Hematopoietic multipotent progenitor cell treated with erythropoietin and hydrocortisone succinate and interleukin-3 and kit ligand, for 4 days (in vitro differentiated cells): ENCODE measurements at regions not wholly inside any gene's neighbourhood (a gene's known extent, or its start where the extent isn't known, plus 50 kb on each side); places are given as distances from the start of the nearest gene placed in this dataset.

Source experiments
- DNase-seq: peaks from one replicate; pipeline ENCODE4 v3.0.0-alpha.2; 2015

DNA sequence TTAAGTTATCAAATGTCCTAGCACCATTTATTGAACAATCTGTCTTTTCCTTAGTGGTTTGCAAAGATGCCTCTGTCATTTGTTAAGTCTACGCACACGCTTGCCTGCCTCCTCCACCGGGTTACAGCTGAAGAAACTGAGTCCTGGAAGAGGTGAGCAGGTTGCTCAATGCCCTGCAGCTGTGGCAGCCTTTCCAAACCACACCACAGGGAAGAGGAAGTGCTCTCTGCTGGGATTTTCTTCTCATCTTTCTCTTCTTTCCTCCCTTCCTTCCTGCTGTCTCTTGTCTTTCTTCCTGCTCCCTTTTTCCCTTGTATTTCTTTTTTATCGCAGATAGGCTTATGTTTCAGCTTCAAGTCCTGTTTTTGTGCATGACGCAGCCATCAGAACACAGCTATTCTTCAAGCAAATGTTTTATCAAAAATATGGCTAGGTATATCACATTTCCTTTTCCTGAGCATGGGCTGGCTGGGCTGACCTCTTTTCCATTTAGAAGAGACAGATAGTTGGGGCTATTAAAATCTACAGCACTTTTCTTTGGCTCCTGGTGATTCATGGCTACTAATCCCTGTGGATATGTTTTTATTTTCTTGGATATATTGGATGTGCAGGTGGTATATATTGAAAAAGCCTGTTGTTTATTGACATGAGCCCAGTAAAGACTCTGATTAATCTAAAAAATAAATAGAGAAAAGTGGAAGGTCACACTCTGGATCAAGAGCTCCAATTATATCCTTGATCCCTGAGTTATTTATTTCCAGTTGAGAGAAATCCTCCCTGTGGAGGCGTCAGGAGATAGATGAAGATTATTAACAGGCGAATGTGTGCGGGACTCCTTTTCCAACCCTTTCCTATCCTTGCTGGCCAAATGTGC lies 214.6 kb downstream of the TSN start:
- no peak for DNase-seq

GRCh38 chr2:121972203-121972602 lies 216.8 kb downstream of the TSN start:
- DNase-seq: no peak

DNA sequence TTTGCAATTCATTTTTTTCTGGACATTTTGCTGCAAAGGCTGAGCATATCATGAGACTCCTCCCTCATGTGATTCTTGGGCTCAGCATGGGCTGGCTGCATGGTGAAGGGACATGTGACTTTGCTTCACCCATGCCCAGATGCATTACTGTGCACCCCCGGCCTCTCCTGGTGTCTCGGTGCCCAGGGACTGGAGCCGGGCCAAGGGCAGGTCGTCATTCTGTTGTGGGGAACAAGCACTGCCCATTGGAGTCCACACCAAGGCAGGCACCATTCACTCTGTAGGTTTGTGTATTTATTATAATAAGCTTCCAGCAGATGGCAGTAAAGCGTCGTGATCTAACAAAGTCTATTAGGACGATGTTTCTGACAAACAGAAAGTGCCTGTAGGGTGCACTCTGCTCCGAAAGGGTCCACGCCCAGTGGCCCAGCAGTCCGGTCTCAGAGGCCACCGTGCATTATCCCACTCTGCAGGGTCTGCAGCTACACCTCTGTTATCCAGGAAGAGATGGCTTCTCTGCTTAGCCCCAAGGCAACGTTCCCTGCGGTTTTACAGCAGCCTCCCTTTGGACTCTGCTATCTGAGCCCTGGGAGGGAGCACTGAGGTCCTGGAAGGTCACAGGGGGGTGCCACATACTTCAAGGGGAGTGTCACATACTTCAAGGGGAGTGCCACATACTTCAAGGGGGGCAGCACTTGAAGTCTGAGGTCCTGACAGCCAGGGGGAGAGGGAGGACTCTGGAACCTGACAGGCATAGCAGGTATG lies 219.6 kb downstream of the TSN start:
- peak; percentile 96 for DNase-seq

DNA sequence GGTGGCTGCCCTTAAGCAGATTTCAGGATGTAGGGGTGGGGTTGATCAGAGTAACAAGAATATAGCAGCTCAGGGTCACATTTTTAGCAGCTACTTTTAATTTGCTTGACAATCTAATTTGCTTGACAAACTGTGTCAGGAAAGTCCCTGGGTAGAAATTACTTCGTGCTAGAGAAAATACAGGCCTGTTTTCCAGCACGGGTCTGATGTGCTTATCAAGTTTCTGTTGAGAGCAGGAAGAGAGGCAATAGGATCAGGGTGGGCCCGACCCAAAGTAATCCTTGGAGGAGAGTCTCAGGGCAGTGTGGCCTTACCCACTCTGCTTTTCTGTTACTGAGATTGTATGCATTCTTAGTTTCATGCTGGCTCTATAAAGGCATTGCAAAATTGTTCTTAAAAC lies 221.5 kb downstream of the TSN start:
- DNase-seq: no peak

GRCh38 chr2:121977326-121977725 lies 221.9 kb downstream of the TSN start:
- DNase-seq: no peak

DNA sequence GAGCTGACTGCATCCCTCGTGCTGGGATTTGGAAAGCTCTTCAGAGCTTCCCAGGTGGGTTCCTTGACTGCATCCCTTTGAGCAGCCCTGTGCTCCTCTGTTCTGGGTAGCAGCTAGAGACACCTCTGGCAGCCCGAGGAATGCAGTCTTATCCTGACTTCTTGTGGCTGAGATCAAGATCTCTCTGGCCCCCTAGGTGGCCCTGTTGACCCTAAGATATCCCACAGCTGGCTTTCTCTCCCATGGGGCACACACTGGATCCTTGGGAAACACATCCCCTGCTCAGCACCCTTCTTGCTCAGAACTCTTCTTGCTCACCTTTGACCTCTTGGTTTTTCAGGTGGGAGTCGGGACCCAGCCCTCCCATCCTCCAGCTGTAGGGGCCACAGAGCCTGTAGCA lies 237.2 kb downstream of the TSN start:
- no peak for DNase-seq

DNA sequence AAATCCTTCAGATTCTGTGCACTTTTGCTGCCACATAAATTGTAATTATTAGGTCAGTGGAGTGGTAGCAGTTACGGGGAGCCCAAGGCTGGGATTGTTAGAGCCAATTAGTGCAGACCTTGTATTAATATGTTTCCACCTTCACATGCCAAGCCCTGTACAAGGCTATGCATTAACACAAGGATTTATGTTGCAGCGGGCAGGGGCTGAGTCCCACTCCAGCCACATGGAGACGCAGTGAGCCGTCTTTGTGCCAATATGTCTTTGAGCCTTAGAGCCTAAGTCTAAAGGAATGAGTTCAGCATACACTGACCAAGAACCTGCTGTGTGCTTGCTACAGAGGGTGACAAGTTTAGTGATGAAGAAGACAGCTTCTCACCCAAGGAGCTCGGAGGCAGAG lies 238.2 kb downstream of the TSN start:
- no peak for DNase-seq

GRCh38 chr2:121994238-121995206 lies 239.1 kb downstream of the TSN start:
- no peak for DNase-seq

- DNase-seq: peak; percentile 49
These were observed 243.3 kb downstream of the TSN start for GRCh38 chr2:121998751-121999150.

GRCh38 chr2:121999264-121999663 lies 243.8 kb downstream of the TSN start:
- peak; percentile 93 for DNase-seq

DNA sequence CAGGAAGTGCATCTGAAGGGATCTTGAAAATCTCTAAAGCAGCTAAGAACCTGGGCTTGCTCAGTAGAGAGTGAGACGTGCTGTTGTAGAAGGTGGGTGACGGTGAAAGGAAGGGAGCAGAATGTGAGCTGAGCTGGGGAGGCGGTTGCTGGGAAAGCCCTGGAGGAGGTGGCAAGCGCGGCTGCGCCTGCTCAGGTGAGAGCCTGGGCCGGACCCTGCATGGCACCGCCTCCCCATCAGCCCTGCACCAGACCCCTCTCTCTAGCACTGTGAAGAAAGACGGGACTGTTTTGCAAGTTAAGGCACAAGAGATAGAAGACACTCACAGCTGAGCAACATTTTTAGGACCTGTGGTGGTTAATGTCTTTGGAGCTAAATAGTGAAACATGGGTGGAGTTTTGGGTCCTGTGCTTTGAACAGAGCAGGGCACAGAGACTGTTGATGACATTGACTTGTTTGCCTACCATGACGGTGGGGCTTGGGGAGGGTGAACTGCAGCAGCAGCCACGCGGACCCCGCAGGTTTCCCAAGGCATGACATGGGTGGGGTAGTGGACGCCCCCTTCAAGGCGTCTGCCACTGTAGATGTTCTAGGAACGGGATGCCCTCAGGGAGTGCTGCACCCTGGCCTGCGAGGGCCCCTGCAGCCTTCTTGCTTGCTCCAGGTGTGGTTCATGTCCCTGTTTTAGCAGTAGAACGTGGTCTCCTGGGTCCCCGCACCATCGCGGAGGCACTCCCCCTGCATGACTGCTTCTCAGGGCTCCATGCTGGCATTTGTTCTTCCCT lies 245.3 kb downstream of the TSN start:
- no peak for DNase-seq

GRCh38 chr2:122001441-122001874 lies 246.0 kb downstream of the TSN start:
- DNase-seq: no peak

- no peak for DNase-seq
These were observed 247.9 kb downstream of the TSN start for GRCh38 chr2:122003196-122003940.

DNA sequence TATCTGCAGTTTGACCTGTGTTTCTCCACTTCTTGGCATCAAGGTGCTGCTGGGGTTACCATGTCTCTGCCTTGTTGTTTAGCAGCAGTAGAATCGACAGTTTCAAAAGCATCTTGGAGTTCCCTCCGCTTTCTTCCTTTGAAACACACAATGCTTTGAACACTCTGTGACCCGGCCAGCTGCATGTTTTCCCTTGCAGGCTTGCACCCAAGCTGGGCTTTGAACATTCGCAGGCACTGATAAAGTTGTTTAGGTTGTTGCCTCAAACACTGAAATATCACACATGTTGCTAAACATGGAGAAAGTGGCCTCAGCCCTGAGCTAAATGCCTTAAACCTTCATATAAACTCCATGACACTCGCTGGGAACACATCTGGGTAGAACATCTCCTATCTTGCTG lies 251.7 kb downstream of the TSN start:
- DNase-seq: no peak

DNA sequence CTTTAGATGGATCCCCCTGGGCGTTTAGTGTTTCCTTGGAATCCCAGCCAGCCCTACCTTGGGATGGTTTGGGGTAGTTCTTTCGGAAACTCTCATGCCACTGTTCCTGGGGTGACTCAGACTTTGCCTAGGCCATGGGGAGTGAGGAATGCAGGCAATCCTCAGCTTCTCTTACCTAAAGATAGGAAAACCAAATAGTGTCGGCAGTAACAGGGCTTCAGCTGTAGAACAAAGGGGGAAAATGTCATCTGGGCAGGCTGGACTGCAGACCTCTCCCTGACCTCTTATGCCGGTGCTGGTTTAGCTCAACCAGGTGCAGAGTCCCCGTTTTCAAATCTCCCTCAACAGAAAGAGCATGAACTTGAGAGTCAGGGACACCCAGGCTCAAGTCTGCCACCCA lies 252.1 kb downstream of the TSN start:
- DNase-seq: no peak

- DNase-seq: no peak
These were observed 254.1 kb downstream of the TSN start for GRCh38 chr2:122009561-122009960.

DNA sequence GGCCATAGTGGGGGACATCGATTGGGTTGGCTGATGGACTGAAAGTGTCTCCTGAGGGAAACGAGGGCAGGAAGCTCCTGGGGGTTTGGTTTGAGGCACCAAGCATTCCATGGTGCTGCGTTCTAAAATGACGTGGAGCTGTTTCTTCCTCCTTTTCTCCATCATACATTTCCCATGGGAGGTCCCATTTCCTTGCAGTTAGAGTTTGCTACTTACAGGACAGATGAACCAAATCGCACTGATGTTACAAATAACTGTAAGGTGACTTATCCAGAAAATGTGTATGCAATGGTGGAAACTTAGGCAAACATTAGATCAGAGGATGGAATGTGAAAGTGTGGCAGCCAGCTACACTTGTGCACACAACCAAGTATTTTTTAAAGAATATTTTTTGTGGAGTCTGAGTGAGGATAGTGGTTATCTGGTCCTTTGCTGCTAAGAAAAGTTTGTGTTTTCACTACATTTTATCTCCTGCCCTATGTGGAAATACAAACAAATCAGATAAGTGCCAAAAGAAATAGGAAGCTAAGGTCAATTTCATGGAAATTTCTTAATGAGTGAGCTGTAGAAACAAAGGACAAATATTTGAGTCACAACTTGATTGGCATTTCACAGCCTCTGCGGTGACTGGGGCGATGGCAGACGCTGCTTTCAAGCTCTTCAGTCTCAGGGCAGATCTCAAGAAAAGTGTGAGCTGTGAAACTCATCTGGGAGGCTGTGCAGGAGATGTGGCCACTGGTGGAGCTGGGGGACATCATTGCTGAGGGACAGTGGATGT lies 256.2 kb downstream of the TSN start:
- no peak for DNase-seq

- no peak for DNase-seq
These were observed 263.3 kb downstream of the TSN start for GRCh38 chr2:122018736-122019135.

DNA sequence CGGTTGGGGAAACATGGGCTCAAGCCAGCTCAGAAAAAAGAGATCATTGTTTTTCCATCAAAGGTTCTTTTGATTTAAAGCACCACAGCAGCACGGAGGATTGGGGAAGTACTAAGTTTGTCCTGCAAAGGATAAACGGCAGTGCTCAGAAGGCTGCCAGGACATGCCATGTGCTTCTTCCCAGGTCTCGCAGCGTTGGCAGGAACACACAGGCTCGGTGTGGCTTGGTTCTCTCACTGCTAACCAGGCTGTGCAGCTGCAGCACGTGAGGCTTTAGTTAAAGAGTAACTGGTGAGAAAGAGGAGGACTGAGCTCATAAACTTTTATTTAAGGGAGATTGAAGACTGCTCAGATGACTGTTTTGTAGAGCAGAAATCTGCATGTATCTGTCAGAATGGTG lies 264.3 kb downstream of the TSN start:
- DNase-seq: peak; percentile 55

DNA sequence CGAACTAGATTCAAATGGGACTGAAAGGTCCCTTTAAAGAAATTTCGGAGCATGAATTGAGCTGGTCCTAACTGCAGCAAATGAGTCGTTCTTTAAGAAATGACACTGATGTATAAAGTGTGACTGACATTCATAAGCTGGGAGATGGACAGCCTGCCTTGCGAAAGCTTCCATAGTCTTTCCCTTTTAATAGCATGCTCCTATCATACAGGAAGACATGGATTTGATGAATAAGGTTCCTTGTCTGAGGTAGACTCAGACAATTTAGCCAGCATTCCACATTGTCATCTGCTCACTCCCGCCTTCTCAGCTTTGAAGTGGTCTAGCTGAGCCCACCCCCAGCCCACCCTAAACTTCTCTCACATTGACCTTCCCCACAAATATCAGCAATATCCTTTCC lies 264.9 kb downstream of the TSN start:
- no peak for DNase-seq

DNA sequence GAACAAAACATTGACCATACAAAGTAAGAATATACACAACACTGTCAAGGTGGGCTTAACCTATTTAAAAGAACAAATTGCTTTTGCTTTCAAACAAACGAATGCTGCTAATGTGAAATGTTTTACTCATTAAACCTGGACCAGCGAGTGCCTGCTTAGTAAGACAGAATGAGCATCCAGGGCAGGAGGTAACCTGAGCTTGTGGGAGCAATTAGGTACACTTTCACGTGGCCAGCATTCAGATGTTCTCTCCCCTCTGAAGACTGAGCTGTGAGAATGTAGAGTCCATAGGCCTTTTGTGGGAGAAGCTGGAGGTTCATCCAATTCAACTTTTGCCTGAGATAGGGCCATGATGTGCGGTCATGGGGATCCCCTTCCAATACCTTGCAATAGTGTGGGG lies 266.5 kb downstream of the TSN start:
- DNase-seq: no peak
